HEK293 (cell line): ENCODE measurements at regions not wholly inside any gene's neighbourhood (a gene's known extent, or its start where the extent isn't known, plus 50 kb on each side); places are given as distances from the start of the nearest gene placed in this dataset.

Experiments used
- BCL11A ChIP-seq: fragments of 450-650 bp; formaldehyde crosslinking; IDR thresholded peaks from 2 replicates; pipeline ENCODE4 v1.5.1; 2016; ENCODE audit warnings: low read depth, missing biosample characterization, missing genetic modification characterization
- TCF7L2 ChIP-seq: IDR thresholded peaks from 2 replicates; pipeline ENCODE4 v1.6.1; 2011; ENCODE audit warnings: low read depth, mild to moderate bottlenecking, inconsistent platforms, low read length, moderate library complexity, borderline replicate concordance
- YY1 ChIP-seq: fragments of 450-650 bp; formaldehyde crosslinking; IDR thresholded peaks from 2 replicates; pipeline ENCODE4 v1.5.1; 2018; ENCODE audit warnings: missing biosample characterization, missing genetic modification characterization
- YY2 ChIP-seq: fragments of 450-650 bp; formaldehyde crosslinking; IDR thresholded peaks from 2 replicates; pipeline ENCODE4 v1.5.1; 2016; ENCODE audit warnings: missing biosample characterization, missing genetic modification characterization
- ZNF155 ChIP-seq: fragments of 450-650 bp; formaldehyde crosslinking; IDR thresholded peaks from 2 replicates; pipeline ENCODE4 v1.5.1; 2016; ENCODE audit warnings: missing biosample characterization, missing genetic modification characterization
- ZNF169 ChIP-seq: fragments of 450-650 bp; formaldehyde crosslinking; IDR thresholded peaks from 2 replicates; pipeline ENCODE4 v1.5.1; 2016; ENCODE audit warnings: missing biosample characterization, missing genetic modification characterization
- ZNF600 ChIP-seq: fragments of 450-650 bp; formaldehyde crosslinking; IDR thresholded peaks from 2 replicates; pipeline ENCODE4 v1.5.1; 2016; ENCODE audit warnings: missing biosample characterization, missing genetic modification characterization
- ZNF626 ChIP-seq: fragments of 450-650 bp; sonication (Bioruptor Pico); formaldehyde crosslinking; IDR thresholded peaks from 2 replicates; pipeline ENCODE4 v1.5.1; 2018; ENCODE audit warnings: missing biosample characterization, missing genetic modification characterization, inconsistent platforms
- ZNF660 ChIP-seq: fragments of 450-650 bp; IDR thresholded peaks from 2 replicates; pipeline ENCODE4 v1.5.1; 2018; ENCODE audit warnings: missing biosample characterization, mild to moderate bottlenecking, missing genetic modification characterization
- ZNF776 ChIP-seq: fragments of 450-650 bp; formaldehyde crosslinking; IDR thresholded peaks from 2 replicates; pipeline ENCODE4 v1.5.0; 2017; ENCODE audit warnings: missing biosample characterization, missing genetic modification characterization, borderline replicate concordance
- ZSCAN30 ChIP-seq: fragments of 450-650 bp; IDR thresholded peaks from 2 replicates; pipeline ENCODE4 v1.5.1; 2018; ENCODE audit warnings: missing biosample characterization, mild to moderate bottlenecking, missing genetic modification characterization, moderate library complexity
- TF ChIP-seq, protein P1 (sequence below): fragments of 450-650 bp; formaldehyde crosslinking; IDR thresholded peaks from 2 replicates; pipeline ENCODE4 v1.5.1; 2016; ENCODE audit warnings: missing biosample characterization, missing genetic modification characterization
- TF ChIP-seq, protein P2 (sequence below): fragments of 450-650 bp; formaldehyde crosslinking; IDR thresholded peaks from 2 replicates; pipeline ENCODE4 v1.5.1; 2016; ENCODE audit warnings: missing biosample characterization, missing genetic modification characterization

DNA sequence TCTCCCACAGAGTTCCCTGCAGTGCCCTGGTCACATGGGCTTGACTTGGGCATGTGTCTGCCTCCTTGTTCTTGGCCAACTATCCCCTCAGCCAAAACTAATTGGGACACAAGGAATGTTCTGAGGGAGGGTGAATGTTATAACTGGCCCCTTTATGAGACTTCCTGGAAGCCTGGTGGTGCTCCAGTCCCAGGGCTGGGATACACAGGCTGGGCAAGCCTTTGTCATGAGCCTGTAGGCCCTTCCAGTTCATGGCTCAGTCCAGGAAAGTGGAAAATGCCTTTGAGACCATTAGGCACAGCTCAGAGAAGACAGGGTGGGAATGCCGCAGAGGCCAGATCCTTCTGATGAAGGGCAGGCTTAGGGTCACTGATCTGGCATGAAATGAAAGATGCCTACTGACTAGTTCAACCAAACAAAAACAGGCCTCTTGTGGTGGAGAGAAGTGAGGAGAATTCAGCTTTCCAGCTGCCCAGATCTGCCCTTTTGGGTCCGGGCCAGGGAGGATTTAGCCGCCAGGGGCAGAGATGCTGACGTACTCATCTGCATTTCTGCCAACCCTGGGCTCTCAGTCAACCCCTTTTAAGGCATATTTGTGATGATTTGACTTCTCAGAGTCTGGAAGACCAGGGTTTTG, 961.5 kb downstream of the KCNMA1 start:
- TF ChIP-seq ZSCAN30 (tag by site-specific recombination) (no peak), YY1 (tag by site-specific recombination) (no peak), ZNF626 (tag by site-specific recombination) (no peak), ZNF660 (tag by site-specific recombination) (no peak), ZNF155 (tag by site-specific recombination) (no peak), TCF7L2 (no peak), YY2 (tag by site-specific recombination) (no peak), ZNF600 (no peak), BCL11A (no peak), ZNF169 (tag by site-specific recombination) (no peak), ZNF776 (no peak)
- TF ChIP-seq, protein P1, sequence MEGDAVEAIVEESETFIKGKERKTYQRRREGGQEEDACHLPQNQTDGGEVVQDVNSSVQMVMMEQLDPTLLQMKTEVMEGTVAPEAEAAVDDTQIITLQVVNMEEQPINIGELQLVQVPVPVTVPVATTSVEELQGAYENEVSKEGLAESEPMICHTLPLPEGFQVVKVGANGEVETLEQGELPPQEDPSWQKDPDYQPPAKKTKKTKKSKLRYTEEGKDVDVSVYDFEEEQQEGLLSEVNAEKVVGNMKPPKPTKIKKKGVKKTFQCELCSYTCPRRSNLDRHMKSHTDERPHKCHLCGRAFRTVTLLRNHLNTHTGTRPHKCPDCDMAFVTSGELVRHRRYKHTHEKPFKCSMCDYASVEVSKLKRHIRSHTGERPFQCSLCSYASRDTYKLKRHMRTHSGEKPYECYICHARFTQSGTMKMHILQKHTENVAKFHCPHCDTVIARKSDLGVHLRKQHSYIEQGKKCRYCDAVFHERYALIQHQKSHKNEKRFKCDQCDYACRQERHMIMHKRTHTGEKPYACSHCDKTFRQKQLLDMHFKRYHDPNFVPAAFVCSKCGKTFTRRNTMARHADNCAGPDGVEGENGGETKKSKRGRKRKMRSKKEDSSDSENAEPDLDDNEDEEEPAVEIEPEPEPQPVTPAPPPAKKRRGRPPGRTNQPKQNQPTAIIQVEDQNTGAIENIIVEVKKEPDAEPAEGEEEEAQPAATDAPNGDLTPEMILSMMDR (tag by site-specific recombination) = no peak
- TF ChIP-seq, protein P2, sequence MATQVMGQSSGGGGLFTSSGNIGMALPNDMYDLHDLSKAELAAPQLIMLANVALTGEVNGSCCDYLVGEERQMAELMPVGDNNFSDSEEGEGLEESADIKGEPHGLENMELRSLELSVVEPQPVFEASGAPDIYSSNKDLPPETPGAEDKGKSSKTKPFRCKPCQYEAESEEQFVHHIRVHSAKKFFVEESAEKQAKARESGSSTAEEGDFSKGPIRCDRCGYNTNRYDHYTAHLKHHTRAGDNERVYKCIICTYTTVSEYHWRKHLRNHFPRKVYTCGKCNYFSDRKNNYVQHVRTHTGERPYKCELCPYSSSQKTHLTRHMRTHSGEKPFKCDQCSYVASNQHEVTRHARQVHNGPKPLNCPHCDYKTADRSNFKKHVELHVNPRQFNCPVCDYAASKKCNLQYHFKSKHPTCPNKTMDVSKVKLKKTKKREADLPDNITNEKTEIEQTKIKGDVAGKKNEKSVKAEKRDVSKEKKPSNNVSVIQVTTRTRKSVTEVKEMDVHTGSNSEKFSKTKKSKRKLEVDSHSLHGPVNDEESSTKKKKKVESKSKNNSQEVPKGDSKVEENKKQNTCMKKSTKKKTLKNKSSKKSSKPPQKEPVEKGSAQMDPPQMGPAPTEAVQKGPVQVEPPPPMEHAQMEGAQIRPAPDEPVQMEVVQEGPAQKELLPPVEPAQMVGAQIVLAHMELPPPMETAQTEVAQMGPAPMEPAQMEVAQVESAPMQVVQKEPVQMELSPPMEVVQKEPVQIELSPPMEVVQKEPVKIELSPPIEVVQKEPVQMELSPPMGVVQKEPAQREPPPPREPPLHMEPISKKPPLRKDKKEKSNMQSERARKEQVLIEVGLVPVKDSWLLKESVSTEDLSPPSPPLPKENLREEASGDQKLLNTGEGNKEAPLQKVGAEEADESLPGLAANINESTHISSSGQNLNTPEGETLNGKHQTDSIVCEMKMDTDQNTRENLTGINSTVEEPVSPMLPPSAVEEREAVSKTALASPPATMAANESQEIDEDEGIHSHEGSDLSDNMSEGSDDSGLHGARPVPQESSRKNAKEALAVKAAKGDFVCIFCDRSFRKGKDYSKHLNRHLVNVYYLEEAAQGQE (tag by site-specific recombination) = no peak
